ENCODE measurements at regions not wholly inside any gene's neighbourhood (a gene's known extent, or its start where the extent isn't known, plus 50 kb on each side); places are given as distances from the start of the nearest gene placed in this dataset.

- TF ChIP-seq, protein P1, sequence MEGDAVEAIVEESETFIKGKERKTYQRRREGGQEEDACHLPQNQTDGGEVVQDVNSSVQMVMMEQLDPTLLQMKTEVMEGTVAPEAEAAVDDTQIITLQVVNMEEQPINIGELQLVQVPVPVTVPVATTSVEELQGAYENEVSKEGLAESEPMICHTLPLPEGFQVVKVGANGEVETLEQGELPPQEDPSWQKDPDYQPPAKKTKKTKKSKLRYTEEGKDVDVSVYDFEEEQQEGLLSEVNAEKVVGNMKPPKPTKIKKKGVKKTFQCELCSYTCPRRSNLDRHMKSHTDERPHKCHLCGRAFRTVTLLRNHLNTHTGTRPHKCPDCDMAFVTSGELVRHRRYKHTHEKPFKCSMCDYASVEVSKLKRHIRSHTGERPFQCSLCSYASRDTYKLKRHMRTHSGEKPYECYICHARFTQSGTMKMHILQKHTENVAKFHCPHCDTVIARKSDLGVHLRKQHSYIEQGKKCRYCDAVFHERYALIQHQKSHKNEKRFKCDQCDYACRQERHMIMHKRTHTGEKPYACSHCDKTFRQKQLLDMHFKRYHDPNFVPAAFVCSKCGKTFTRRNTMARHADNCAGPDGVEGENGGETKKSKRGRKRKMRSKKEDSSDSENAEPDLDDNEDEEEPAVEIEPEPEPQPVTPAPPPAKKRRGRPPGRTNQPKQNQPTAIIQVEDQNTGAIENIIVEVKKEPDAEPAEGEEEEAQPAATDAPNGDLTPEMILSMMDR (IDR thresholded peaks at IDR 0.05; ENCODE audit: insufficient read depth, low read depth, low read length), result no peak
- no peak for TF ChIP-seq EZH2 (IDR thresholded peaks at IDR 0.05; ENCODE audit: insufficient read depth, low read length)
Measured at GRCh38 chr6:96466147-96466863, 55.3 kb upstream of the UFL1 start.

Measured in astrocyte (in vitro differentiated cells and primary cell).